Prostate gland (tissue), 2 donors: ENCODE measurements at regions not wholly inside any gene's neighbourhood (a gene's known extent, or its start where the extent isn't known, plus 50 kb on each side); places are given as distances from the start of the nearest gene placed in this dataset.

ENCODE experiments used
- POLR2A ChIP-seq: fragments of 450-650 bp; IDR thresholded peaks from one replicate; pipeline ENCODE4 v1.6.1; 2016; ENCODE audit warnings: antibody characterized with exemption, mild to moderate bottlenecking
- POLR2AphosphoS5 ChIP-seq: sonication (generic); formaldehyde crosslinking; IDR thresholded peaks from one replicate; pipeline ENCODE4 v1.6.1; 2017; ENCODE audit warnings: antibody characterized with exemption
- TF ChIP-seq, protein P1 (sequence below), 4 experiments: fragments of 200-600 bp in 2 of 4; fragments of 450-650 bp in 2 of 4; sonication (generic) in 2 of 4; IDR thresholded peaks; 1 replicate in 3 of 4; 2 replicates in 1 of 4; pipeline ENCODE4 v1.5.1; 2016 to 2019; ENCODE audit warnings: antibody characterized with exemption in 4 of 4, mild to moderate bottlenecking in 2 of 4, moderate library complexity in 2 of 4

GRCh38 chr6:1045239-1045638 is 266.7 kb upstream of the FOXQ1 start:
- TF ChIP-seq, protein P1, sequence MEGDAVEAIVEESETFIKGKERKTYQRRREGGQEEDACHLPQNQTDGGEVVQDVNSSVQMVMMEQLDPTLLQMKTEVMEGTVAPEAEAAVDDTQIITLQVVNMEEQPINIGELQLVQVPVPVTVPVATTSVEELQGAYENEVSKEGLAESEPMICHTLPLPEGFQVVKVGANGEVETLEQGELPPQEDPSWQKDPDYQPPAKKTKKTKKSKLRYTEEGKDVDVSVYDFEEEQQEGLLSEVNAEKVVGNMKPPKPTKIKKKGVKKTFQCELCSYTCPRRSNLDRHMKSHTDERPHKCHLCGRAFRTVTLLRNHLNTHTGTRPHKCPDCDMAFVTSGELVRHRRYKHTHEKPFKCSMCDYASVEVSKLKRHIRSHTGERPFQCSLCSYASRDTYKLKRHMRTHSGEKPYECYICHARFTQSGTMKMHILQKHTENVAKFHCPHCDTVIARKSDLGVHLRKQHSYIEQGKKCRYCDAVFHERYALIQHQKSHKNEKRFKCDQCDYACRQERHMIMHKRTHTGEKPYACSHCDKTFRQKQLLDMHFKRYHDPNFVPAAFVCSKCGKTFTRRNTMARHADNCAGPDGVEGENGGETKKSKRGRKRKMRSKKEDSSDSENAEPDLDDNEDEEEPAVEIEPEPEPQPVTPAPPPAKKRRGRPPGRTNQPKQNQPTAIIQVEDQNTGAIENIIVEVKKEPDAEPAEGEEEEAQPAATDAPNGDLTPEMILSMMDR (IDR thresholded peaks at IDR 0.05) = no peak
- no peak for TF ChIP-seq POLR2A
- TF ChIP-seq POLR2AphosphoS5 = no peak
